MCF 10A (cell line): ENCODE measurements at regions not wholly inside any gene's neighbourhood (a gene's known extent, or its start where the extent isn't known, plus 50 kb on each side); places are given as distances from the start of the nearest gene placed in this dataset.
A peak's percentile ranks its signal among the peaks of the same experiment; 100 is the strongest.

Experiments used
- BruUV-seq: library from RNA; stranded (reverse); fragments of 400-500 nt; replicated peaks from 2 replicates; lab custom pipeline; 2021; lab: Mats Ljungman, UMichigan
- CTCF ChIA-PET: fragments of 300-600 bp; sonication (Branson Sonifier 250); formaldehyde crosslinking; extraction: SDS; loops from one replicate; lab custom pipeline; 2021; ENCODE audit warnings: antibody characterized with exemption, inconsistent platforms; lab: Yijun Ruan, JAX
- POLR2A ChIA-PET: fragments of 300-600, 350-650 bp; sonication (Branson Sonifier 250); formaldehyde crosslinking; extraction: SDS; loops from one replicate; lab custom pipeline; 2020; ENCODE audit warnings: antibody characterized with exemption, inconsistent platforms; lab: Yijun Ruan, JAX
- DNase-seq: peaks from one replicate; pipeline ENCODE4 v3.0.0-alpha.2; 2018; ENCODE audit not compliant: unreplicated experiment
- H3K27ac Mint-ChIP-seq: one replicate; pipeline ENCODE4 v1.8.0; 2022; ENCODE audit warnings: mild to moderate bottlenecking, low read depth, mixed read lengths; ENCODE audit not compliant: unreplicated experiment
- H3K27me3 Mint-ChIP-seq: one replicate; pipeline ENCODE4 v1.8.0; 2022; ENCODE audit warnings: mixed read lengths; ENCODE audit not compliant: insufficient read depth, unreplicated experiment
- H3K36me3 Mint-ChIP-seq: one replicate; pipeline ENCODE4 v1.8.0; 2022; ENCODE audit warnings: mild to moderate bottlenecking, moderate library complexity, mixed read lengths; ENCODE audit not compliant: insufficient read depth, unreplicated experiment
- H3K4me1 Mint-ChIP-seq: one replicate; pipeline ENCODE4 v1.8.0; 2022; ENCODE audit warnings: mixed read lengths; ENCODE audit not compliant: insufficient read depth, unreplicated experiment
- H3K4me3 Mint-ChIP-seq: one replicate; pipeline ENCODE4 v1.8.0; 2022; ENCODE audit warnings: mild to moderate bottlenecking, moderate library complexity, mixed read lengths; ENCODE audit not compliant: unreplicated experiment
- H3K9me3 Mint-ChIP-seq: one replicate; pipeline ENCODE4 v1.8.0; 2022; ENCODE audit warnings: mixed read lengths; ENCODE audit not compliant: unreplicated experiment
- intact Hi-C: fragments of 100-400 bp; cut with micrococcal nuclease; formaldehyde crosslinking; loops from 2 replicates; pipeline ENCODE4 v1.14.1; 2022
- TF ChIP-seq, protein P1 (sequence below): fragments of 200-600 bp; IDR thresholded peaks from one replicate; pipeline ENCODE4 v1.8.0; 2022; ENCODE audit warnings: antibody characterized with exemption, mild to moderate bottlenecking; ENCODE audit not compliant: unreplicated experiment

DNA sequence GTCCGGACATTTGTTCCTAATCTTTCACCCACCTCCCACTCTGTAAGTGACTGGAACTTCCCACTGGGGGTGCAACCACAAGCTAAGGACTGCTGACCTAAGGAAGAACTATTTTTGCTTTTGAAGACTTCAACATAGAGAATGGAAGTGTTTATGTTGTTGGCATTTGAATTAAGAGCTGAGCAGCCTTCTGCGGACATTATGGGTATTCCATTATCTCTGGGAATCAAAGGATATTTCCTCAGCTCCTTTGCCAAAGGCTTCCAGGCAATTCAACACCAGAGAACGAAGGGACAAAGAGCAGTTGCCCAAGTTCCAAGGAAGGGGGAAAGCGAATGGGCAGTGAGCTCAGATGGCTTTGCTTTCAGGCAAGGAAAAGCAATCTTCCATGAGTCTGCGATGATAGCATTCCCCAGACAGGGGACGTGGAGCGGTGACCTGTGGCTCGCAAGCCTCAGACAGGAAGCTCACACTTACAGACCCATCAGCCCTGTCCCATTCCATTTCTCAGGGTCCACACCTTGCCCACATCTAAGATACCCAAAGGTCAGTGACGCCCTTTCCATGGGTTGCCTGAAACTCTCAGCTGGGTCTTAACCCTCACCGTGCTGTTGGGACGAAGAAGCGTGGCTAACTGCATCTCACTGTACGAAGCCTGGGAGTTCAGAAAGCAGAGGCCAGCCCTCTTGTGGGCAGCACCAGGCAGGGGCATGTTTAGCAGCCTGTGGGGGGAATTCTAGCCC is 116.8 kb downstream of the COPS8 start:
- H3K4me1 Mint-ChIP-seq, result peaks cover 19% of the 10 kb centered on the region
- no peaks in the 10 kb centered on the region for H3K9me3 Mint-ChIP-seq
- DNase-seq, result no peak
- H3K4me3 Mint-ChIP-seq, result no peak overlapping the region
- H3K27me3 Mint-ChIP-seq, result no peaks in the 10 kb centered on the region
- POLR2A ChIA-PET, result interaction anchor here (0.5 to 1.4 kb wide), 6 partner anchors 11 to 207 kb away, joined by 3 to 5 read pairs (median 3); no protein-coding TSS in a partner anchor
- no peak overlapping the region for H3K27ac Mint-ChIP-seq
- peaks cover 6% of the 10 kb centered on the region for H3K36me3 Mint-ChIP-seq
- CTCF ChIA-PET, result interaction anchor here (1.1 to 1.2 kb wide), 2 partner anchors 10 to 207 kb away, joined by 3 to 4 read pairs; no protein-coding TSS in a partner anchor
- intact Hi-C loops, result no loop called here
- BruUV-seq, result no TSS peak
- TF ChIP-seq, protein P1, sequence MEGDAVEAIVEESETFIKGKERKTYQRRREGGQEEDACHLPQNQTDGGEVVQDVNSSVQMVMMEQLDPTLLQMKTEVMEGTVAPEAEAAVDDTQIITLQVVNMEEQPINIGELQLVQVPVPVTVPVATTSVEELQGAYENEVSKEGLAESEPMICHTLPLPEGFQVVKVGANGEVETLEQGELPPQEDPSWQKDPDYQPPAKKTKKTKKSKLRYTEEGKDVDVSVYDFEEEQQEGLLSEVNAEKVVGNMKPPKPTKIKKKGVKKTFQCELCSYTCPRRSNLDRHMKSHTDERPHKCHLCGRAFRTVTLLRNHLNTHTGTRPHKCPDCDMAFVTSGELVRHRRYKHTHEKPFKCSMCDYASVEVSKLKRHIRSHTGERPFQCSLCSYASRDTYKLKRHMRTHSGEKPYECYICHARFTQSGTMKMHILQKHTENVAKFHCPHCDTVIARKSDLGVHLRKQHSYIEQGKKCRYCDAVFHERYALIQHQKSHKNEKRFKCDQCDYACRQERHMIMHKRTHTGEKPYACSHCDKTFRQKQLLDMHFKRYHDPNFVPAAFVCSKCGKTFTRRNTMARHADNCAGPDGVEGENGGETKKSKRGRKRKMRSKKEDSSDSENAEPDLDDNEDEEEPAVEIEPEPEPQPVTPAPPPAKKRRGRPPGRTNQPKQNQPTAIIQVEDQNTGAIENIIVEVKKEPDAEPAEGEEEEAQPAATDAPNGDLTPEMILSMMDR, result no peak

- H3K36me3 Mint-ChIP-seq, result peaks cover 6% of the 10 kb centered on the region
- TF ChIP-seq, protein P1, result no peak
- BruUV-seq, result no TSS peak
- ChIA-PET POLR2A (no interaction called here), CTCF (interaction anchor here (0.5 kb wide), 1 partner anchor 860 kb away, joined by 5 read pairs; no protein-coding TSS in a partner anchor)
- intact Hi-C loops, result no loop called here
- DNase-seq, result no peak
- peaks cover 6% of the 10 kb centered on the region for H3K4me1 Mint-ChIP-seq
- H3K27me3 Mint-ChIP-seq, result no peaks in the 10 kb centered on the region
- H3K9me3 Mint-ChIP-seq, result no peaks in the 10 kb centered on the region
- no peak overlapping the region for H3K27ac Mint-ChIP-seq
- H3K4me3 Mint-ChIP-seq, result no peak overlapping the region
These were observed 119.4 kb downstream of the COPS8 start for GRCh38 chr2:237205043-237205541.

GRCh38 chr2:237205561-237205971 is 119.9 kb downstream of the COPS8 start:
- DNase-seq, result no peak
- H3K9me3 Mint-ChIP-seq, result no peaks in the 10 kb centered on the region
- BruUV-seq, result no TSS peak
- TF ChIP-seq, protein P1, result no peak
- ChIA-PET CTCF (interaction anchor here (0.5 kb wide), 1 partner anchor 860 kb away, joined by 5 read pairs; no protein-coding TSS in a partner anchor), POLR2A (no interaction called here)
- H3K27ac Mint-ChIP-seq, result no peak overlapping the region
- H3K4me1 Mint-ChIP-seq, result peaks cover 6% of the 10 kb centered on the region
- no peak overlapping the region for H3K4me3 Mint-ChIP-seq
- peaks cover 6% of the 10 kb centered on the region for H3K36me3 Mint-ChIP-seq
- intact Hi-C loops, result no loop called here
- H3K27me3 Mint-ChIP-seq, result no peaks in the 10 kb centered on the region

GRCh38 chr2:237207646-237208045 is 122.0 kb downstream of the COPS8 start:
- Mint-ChIP-seq H3K27me3 (no peaks in the 10 kb centered on the region), H3K4me3 (no peak overlapping the region), H3K9me3 (no peaks in the 10 kb centered on the region), H3K27ac (no peak overlapping the region), H3K36me3 (peaks cover 6% of the 10 kb centered on the region), H3K4me1 (no peaks in the 10 kb centered on the region)
- CTCF ChIA-PET, result no interaction called here
- intact Hi-C loops, result no loop called here
- DNase-seq, result peak; percentile 40
- TF ChIP-seq, protein P1, result no peak
- POLR2A ChIA-PET, result no interaction called here
- no TSS peak for BruUV-seq
